Fibroblast of skin of left quadriceps (primary cell): ENCODE measurements at regions not wholly inside any gene's neighbourhood (a gene's known extent, or its start where the extent isn't known, plus 50 kb on each side); places are given as distances from the start of the nearest gene placed in this dataset.
"Not testable (repeated sequence)": the region's sequence is repeated elsewhere in the genome, so short reads cannot be mapped to it uniquely, and the experiment has no call there.

Experiments
- DNase-seq, 2 experiments: peaks; one replicate each; pipeline ENCODE4 v3.0.0-alpha.2; 2013; ENCODE audit warnings: low read depth in 2 of 2

GRCh38 chr14:82805892-82806825 lies 1272.5 kb upstream of the SEL1L start:
- DNase-seq, result no peak

GRCh38 chr14:82811246-82811645 lies 1277.6 kb upstream of the SEL1L start:
- no peak for DNase-seq

GRCh38 chr14:82814339-82814738 lies 1280.7 kb upstream of the SEL1L start:
- not testable (repeated sequence) for DNase-seq

GRCh38 chr14:82830596-82830995 lies 1296.9 kb upstream of the SEL1L start:
- DNase-seq, result no peak

- no peak for DNase-seq
These were observed 1302.8 kb upstream of the SEL1L start for GRCh38 chr14:82836256-82836950.

GRCh38 chr14:82837611-82838140 lies 1304.0 kb upstream of the SEL1L start:
- no peak for DNase-seq

GRCh38 chr14:82850576-82850975 lies 1316.9 kb upstream of the SEL1L start:
- DNase-seq, result peak; percentile 32 to 35

- no peak for DNase-seq
These were observed 1320.5 kb upstream of the SEL1L start for GRCh38 chr14:82854131-82854530.

GRCh38 chr14:82854901-82855300 lies 1321.2 kb upstream of the SEL1L start:
- DNase-seq, result no peak

- peak; percentile 94 to 95 for DNase-seq
These were observed 1322.3 kb upstream of the SEL1L start for GRCh38 chr14:82855912-82856391.

GRCh38 chr14:82861313-82861712 lies 1327.7 kb upstream of the SEL1L start:
- no peak for DNase-seq

- DNase-seq, result no peak
These were observed 1338.8 kb upstream of the SEL1L start for GRCh38 chr14:82872494-82872893.

- no peak for DNase-seq
These were observed 1345.3 kb upstream of the SEL1L start for GRCh38 chr14:82878951-82879350.

GRCh38 chr14:82879949-82880535 lies 1346.4 kb upstream of the SEL1L start:
- no peak for DNase-seq

GRCh38 chr14:82886670-82887069 lies 1353.0 kb upstream of the SEL1L start:
- no peak for DNase-seq

GRCh38 chr14:82889701-82890100 lies 1356.0 kb upstream of the SEL1L start:
- no peak for DNase-seq

- DNase-seq, result no peak
These were observed 1362.8 kb upstream of the SEL1L start for GRCh38 chr14:82896476-82896875.

- no peak for DNase-seq
These were observed 1364.0 kb upstream of the SEL1L start for GRCh38 chr14:82897469-82898308.

GRCh38 chr14:82905762-82906161 lies 1372.1 kb upstream of the SEL1L start:
- DNase-seq, result no peak

- no peak for DNase-seq
These were observed 1378.3 kb upstream of the SEL1L start for GRCh38 chr14:82911930-82912329.

GRCh38 chr14:82913396-82913795 lies 1379.7 kb upstream of the SEL1L start:
- DNase-seq, result no peak
